ENCODE measurements at regions not wholly inside any gene's neighbourhood (a gene's known extent, or its start where the extent isn't known, plus 50 kb on each side); places are given as distances from the start of the nearest gene placed in this dataset.
"Not testable (repeated sequence)": the region's sequence is repeated elsewhere in the genome, so short reads cannot be mapped to it uniquely, and the experiment has no call there.

DNA sequence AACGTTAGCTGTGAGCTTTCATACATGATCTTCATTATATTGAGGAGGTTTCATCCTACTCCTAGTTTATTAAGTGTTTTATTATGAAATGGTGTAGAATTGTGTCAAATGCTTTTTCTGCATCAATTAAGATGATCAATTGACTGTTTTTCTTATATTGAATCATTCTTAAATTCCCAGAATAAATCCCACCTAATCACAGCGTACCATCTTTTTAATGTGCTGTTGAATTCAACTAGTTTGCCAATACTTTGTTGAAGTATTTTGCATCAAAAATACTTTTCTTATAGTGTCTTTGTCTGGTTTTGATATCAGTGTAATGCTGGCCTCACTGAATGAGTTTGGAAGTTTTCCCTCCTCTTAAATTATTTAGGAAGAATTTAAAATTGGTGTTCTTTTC, 138.6 kb upstream of the SGCG start:
- H3K4me2 ChIP-seq (ENCODE audit: low read length), result no peak overlapping the region
- no peak for TF ChIP-seq EZH2 (IDR thresholded peaks at IDR 0.05; ENCODE audit: insufficient read depth, low read length)
- TF ChIP-seq, protein P1, sequence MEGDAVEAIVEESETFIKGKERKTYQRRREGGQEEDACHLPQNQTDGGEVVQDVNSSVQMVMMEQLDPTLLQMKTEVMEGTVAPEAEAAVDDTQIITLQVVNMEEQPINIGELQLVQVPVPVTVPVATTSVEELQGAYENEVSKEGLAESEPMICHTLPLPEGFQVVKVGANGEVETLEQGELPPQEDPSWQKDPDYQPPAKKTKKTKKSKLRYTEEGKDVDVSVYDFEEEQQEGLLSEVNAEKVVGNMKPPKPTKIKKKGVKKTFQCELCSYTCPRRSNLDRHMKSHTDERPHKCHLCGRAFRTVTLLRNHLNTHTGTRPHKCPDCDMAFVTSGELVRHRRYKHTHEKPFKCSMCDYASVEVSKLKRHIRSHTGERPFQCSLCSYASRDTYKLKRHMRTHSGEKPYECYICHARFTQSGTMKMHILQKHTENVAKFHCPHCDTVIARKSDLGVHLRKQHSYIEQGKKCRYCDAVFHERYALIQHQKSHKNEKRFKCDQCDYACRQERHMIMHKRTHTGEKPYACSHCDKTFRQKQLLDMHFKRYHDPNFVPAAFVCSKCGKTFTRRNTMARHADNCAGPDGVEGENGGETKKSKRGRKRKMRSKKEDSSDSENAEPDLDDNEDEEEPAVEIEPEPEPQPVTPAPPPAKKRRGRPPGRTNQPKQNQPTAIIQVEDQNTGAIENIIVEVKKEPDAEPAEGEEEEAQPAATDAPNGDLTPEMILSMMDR (IDR thresholded peaks at IDR 0.05; ENCODE audit: insufficient read depth, low read depth, low read length), result no peak
- no peaks in the 10 kb centered on the region for H3K27me3 Mint-ChIP-seq (ENCODE audit: low read depth, unreplicated experiment)

GRCh38 chr13:23044906-23045305, 135.9 kb upstream of the SGCG start:
- H3K27ac ChIP-seq (ENCODE audit: low read depth, low read length), result no peak overlapping the region
- H3K79me2 ChIP-seq (ENCODE audit: insufficient read depth, low read length), result no peaks in the 10 kb centered on the region
- no peak overlapping the region for H3K4me3 ChIP-seq (ENCODE audit: insufficient read depth, low read depth, low read length)
- H3K36me3 ChIP-seq (ENCODE audit: insufficient read depth, low read length), result no peaks in the 10 kb centered on the region
- H3K4me2 ChIP-seq (ENCODE audit: low read length), result no peak overlapping the region
- FAIRE-seq, result no peak
- H3K27ac Mint-ChIP-seq (ENCODE audit: unreplicated experiment), result no peak overlapping the region
- peaks cover 2% of the 10 kb centered on the region for H3K9me3 Mint-ChIP-seq (ENCODE audit: unreplicated experiment)
- no peak overlapping the region for H3K4me3 Mint-ChIP-seq (ENCODE audit: unreplicated experiment)
- no peaks in the 10 kb centered on the region for H3K27me3 Mint-ChIP-seq (ENCODE audit: low read depth, unreplicated experiment)
- H3K4me1 ChIP-seq (ENCODE audit: insufficient read depth, low read length), result no peaks in the 10 kb centered on the region
- no peaks in the 10 kb centered on the region for H3K4me1 Mint-ChIP-seq (ENCODE audit: low read depth, unreplicated experiment)
- H3K36me3 Mint-ChIP-seq (ENCODE audit: low read depth, unreplicated experiment), result no peaks in the 10 kb centered on the region
- H4K20me1 ChIP-seq (ENCODE audit: insufficient read depth, low read length), result no peaks in the 10 kb centered on the region
- H3K9ac ChIP-seq (ENCODE audit: low read length), result no peak overlapping the region
- TF ChIP-seq, protein P1 (IDR thresholded peaks at IDR 0.05; ENCODE audit: insufficient read depth, low read depth, low read length), result no peak
- no peak for TF ChIP-seq EZH2 (IDR thresholded peaks at IDR 0.05; ENCODE audit: insufficient read depth, low read length)
- no peak for DNase-seq (ENCODE audit: low read depth)
- H3K9me3 ChIP-seq (ENCODE audit: insufficient read depth, low read depth, low read length), result no peaks in the 10 kb centered on the region
- no peaks in the 10 kb centered on the region for H3K27me3 ChIP-seq (ENCODE audit: insufficient read depth, low read length)
- H2AFZ ChIP-seq (ENCODE audit: low read depth, low read length), result no peak overlapping the region

More for the DNA sequence above, 138.6 kb upstream of the SGCG start:
- Histone ChIP-seq H2AFZ (ENCODE audit: low read depth, low read length) (no peak overlapping the region), H3K36me3 (ENCODE audit: insufficient read depth, low read length) (no peaks in the 10 kb centered on the region), H3K9me3 (ENCODE audit: insufficient read depth, low read depth, low read length) (no peaks in the 10 kb centered on the region), H3K79me2 (ENCODE audit: insufficient read depth, low read length) (no peaks in the 10 kb centered on the region), H3K27ac (ENCODE audit: low read depth, low read length) (no peak overlapping the region), H4K20me1 (ENCODE audit: insufficient read depth, low read length) (no peaks in the 10 kb centered on the region), H3K27me3 (ENCODE audit: insufficient read depth, low read length) (no peaks in the 10 kb centered on the region), H3K4me3 (ENCODE audit: insufficient read depth, low read depth, low read length) (no peak overlapping the region), H3K9ac (ENCODE audit: low read length) (no peak overlapping the region), H3K4me1 (ENCODE audit: insufficient read depth, low read length) (no peaks in the 10 kb centered on the region)
- Mint-ChIP-seq H3K27ac (ENCODE audit: unreplicated experiment) (no peak overlapping the region), H3K9me3 (ENCODE audit: unreplicated experiment) (peaks cover 2% of the 10 kb centered on the region), H3K36me3 (ENCODE audit: low read depth, unreplicated experiment) (no peaks in the 10 kb centered on the region), H3K4me1 (ENCODE audit: low read depth, unreplicated experiment) (no peaks in the 10 kb centered on the region), H3K4me3 (ENCODE audit: unreplicated experiment) (no peak overlapping the region)
- DNase-seq (ENCODE audit: low read depth), result no peak
- FAIRE-seq, result no peak

DNA sequence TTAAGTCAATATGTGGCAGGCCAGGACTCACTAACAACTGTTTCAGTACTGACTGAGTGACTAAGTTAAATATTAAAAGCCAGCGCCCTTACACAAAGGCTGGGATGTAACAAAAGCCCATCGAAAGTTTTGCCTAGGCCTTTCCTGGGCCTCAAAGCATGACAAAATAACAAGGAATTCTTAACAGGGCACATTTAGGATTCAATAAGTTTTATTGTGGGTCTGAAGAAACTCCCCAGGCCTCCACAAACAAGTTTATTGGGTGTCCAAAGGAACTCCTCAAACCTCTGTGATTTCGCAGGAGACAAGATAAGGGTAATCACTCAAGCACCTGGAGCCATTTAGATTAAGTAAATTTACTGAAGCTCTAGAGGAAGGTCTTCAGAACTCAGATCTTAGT, 130.7 kb upstream of the SGCG start:
- Mint-ChIP-seq H3K27ac (ENCODE audit: unreplicated experiment) (no peak overlapping the region), H3K9me3 (ENCODE audit: unreplicated experiment) (peaks cover 2% of the 10 kb centered on the region), H3K4me3 (ENCODE audit: unreplicated experiment) (no peak overlapping the region), H3K36me3 (ENCODE audit: low read depth, unreplicated experiment) (no peaks in the 10 kb centered on the region), H3K4me1 (ENCODE audit: low read depth, unreplicated experiment) (no peaks in the 10 kb centered on the region), H3K27me3 (ENCODE audit: low read depth, unreplicated experiment) (no peaks in the 10 kb centered on the region)
- DNase-seq (ENCODE audit: low read depth), result no peak
- no peaks in the 10 kb centered on the region for H3K79me2 ChIP-seq (ENCODE audit: insufficient read depth, low read length)
- H3K27me3 ChIP-seq (ENCODE audit: insufficient read depth, low read length), result no peaks in the 10 kb centered on the region
- H4K20me1 ChIP-seq (ENCODE audit: insufficient read depth, low read length), result no peaks in the 10 kb centered on the region
- FAIRE-seq, result no peak
- H3K9me3 ChIP-seq (ENCODE audit: insufficient read depth, low read depth, low read length), result no peaks in the 10 kb centered on the region
- H3K4me2 ChIP-seq (ENCODE audit: low read length), result no peak overlapping the region
- H3K9ac ChIP-seq (ENCODE audit: low read length), result no peak overlapping the region
- no peak overlapping the region for H3K4me3 ChIP-seq (ENCODE audit: insufficient read depth, low read depth, low read length)
- no peaks in the 10 kb centered on the region for H3K36me3 ChIP-seq (ENCODE audit: insufficient read depth, low read length)
- no peak for TF ChIP-seq EZH2 (IDR thresholded peaks at IDR 0.05; ENCODE audit: insufficient read depth, low read length)
- TF ChIP-seq, protein P1 (IDR thresholded peaks at IDR 0.05; ENCODE audit: insufficient read depth, low read depth, low read length), result no peak
- no peaks in the 10 kb centered on the region for H3K4me1 ChIP-seq (ENCODE audit: insufficient read depth, low read length)
- no peak overlapping the region for H3K27ac ChIP-seq (ENCODE audit: low read depth, low read length)
- no peak overlapping the region for H2AFZ ChIP-seq (ENCODE audit: low read depth, low read length)

- not testable (repeated sequence) for H4K20me1 ChIP-seq (ENCODE audit: insufficient read depth, low read length); H3K27me3 ChIP-seq (ENCODE audit: insufficient read depth, low read length); H3K9ac ChIP-seq (ENCODE audit: low read length); H3K79me2 ChIP-seq (ENCODE audit: insufficient read depth, low read length); H3K27me3 Mint-ChIP-seq (ENCODE audit: low read depth, unreplicated experiment); H3K36me3 Mint-ChIP-seq (ENCODE audit: low read depth, unreplicated experiment); H3K27ac ChIP-seq (ENCODE audit: low read depth, low read length); FAIRE-seq; H3K9me3 Mint-ChIP-seq (ENCODE audit: unreplicated experiment); H3K9me3 ChIP-seq (ENCODE audit: insufficient read depth, low read depth, low read length); H3K4me1 ChIP-seq (ENCODE audit: insufficient read depth, low read length); H3K36me3 ChIP-seq (ENCODE audit: insufficient read depth, low read length); H3K4me3 Mint-ChIP-seq (ENCODE audit: unreplicated experiment); DNase-seq (ENCODE audit: low read depth); H3K4me1 Mint-ChIP-seq (ENCODE audit: low read depth, unreplicated experiment); H2AFZ ChIP-seq (ENCODE audit: low read depth, low read length); H3K4me2 ChIP-seq (ENCODE audit: low read length); H3K4me3 ChIP-seq (ENCODE audit: insufficient read depth, low read depth, low read length); H3K27ac Mint-ChIP-seq (ENCODE audit: unreplicated experiment)
These were observed 127.1 kb upstream of the SGCG start for GRCh38 chr13:23053711-23054110.
